ENCODE measurements at regions not wholly inside any gene's neighbourhood (a gene's known extent, or its start where the extent isn't known, plus 50 kb on each side); places are given as distances from the start of the nearest gene placed in this dataset.
"Not testable (repeated sequence)": the region's sequence is repeated elsewhere in the genome, so short reads cannot be mapped to it uniquely, and the experiment has no call there.

- no peak for DNase-seq (ENCODE audit: low read depth in 2 of 2)
Measured at GRCh38 chr16:86256995-86257394, 253.3 kb upstream of the FOXF1 start.

GRCh38 chr16:86257546-86257945 is 252.8 kb upstream of the FOXF1 start:
- DNase-seq (ENCODE audit: low read depth in 2 of 2): no peak

DNA sequence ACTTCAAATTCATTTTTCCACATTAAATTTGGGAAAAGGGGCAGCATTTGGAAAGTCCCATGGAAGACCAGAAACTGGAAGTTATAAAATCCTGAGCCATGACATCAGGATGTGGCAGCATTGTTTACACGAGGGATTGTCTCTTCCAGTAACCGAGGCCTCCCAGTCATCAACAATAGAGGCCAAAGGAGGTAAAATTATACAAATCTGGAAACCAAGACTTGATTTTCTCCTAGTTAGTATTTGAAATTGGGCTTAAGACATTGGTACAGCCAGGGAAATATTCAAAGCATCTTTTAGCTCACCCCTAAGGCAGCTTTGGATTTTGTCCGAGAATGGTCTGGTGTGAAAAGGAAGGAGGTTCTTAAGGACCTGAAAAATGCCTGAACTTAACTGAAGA is 251.6 kb upstream of the FOXF1 start:
- DNase-seq (ENCODE audit: low read depth in 2 of 2): no peak

DNA sequence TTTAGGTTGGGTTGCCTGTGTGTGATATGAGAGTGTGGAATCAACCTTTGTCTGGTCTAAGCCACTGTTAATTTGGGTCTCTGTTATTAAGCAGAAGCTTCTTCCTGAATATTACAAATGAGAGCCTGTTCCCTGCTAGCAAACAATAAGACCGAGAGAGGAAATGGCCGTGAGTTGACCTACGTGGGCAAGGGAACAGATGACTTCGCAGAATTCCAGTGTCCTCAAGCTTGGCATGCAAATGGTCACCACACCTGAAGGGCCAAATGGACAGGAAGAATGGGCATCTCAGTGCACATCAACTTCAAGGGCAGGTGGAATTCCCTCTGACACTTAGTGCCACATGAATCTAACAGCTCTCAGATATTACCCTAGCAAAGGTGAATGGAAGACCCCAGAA is 250.8 kb upstream of the FOXF1 start:
- DNase-seq (ENCODE audit: low read depth in 2 of 2): no peak

GRCh38 chr16:86261379-86261778 is 248.9 kb upstream of the FOXF1 start:
- DNase-seq (ENCODE audit: low read depth in 2 of 2): no peak

GRCh38 chr16:86267657-86268056 is 242.7 kb upstream of the FOXF1 start:
- not testable (repeated sequence) for DNase-seq (ENCODE audit: low read depth in 2 of 2)

DNA sequence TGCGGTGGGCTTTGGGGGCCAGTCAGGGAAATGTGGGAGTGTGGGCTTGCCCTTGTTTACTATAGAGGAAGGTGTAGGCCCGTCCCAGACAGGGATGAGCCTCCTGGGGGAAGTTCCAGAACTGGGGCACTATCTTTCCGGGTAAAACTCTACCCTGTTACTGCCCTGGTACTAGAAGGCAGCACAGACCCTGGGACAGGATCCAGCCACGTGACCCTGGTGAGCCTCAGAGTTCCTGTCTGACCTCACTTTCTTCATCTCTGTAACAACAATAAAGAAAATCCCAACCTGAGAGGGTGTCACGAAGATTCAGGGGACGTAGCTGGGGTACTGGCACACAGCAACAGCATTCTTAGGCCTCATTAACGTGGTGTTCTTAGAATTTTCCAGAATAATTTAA is 239.6 kb upstream of the FOXF1 start:
- DNase-seq (ENCODE audit: low read depth in 2 of 2): no peak

DNA sequence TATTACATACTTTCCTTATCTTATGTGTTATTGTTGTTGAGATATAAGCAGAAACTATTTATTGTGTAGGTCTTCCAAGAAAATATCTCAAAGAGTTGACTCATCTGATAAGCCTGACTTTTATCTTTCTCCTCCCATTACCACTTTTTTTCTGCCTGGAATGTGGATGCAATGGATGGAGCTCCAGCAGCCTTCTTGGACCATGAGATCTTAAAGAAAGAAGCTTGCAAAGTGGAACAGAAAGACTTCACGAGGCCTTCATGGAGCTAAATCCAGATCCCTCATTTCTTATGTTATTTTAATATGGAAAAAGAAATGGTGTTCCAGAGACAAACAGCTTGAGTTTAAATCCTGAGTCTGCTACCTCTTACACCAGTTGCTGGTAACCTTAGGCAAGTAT is 237.6 kb upstream of the FOXF1 start:
- no peak for DNase-seq (ENCODE audit: low read depth in 2 of 2)

DNA sequence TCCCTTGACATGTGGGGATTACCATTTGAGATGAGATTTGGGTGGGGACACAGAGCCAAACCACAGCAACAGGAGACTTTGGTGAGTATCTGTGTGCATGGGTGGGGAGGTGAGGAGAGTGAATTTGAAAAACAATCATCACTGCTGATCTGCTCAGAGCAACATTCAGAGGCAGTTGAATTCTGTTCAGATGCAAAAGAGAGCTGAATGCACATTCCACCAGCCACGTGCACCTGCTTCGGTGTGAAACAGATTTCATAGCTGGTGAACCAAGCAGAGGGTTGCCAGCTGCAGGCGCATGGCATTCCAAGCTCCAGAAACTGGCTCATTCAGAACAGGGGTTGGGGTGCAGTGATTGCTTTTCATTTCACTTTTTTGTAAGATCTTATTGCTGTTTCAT is 233.1 kb upstream of the FOXF1 start:
- DNase-seq (ENCODE audit: low read depth in 2 of 2): no peak

GRCh38 chr16:86277859-86278258 is 232.5 kb upstream of the FOXF1 start:
- DNase-seq (ENCODE audit: low read depth in 2 of 2): not testable (repeated sequence)

GRCh38 chr16:86281421-86281820 is 228.9 kb upstream of the FOXF1 start:
- DNase-seq (ENCODE audit: low read depth in 2 of 2): no peak

GRCh38 chr16:86283944-86284343 is 226.4 kb upstream of the FOXF1 start:
- no peak for DNase-seq (ENCODE audit: low read depth in 2 of 2)

- DNase-seq (ENCODE audit: low read depth in 2 of 2): no peak
Measured at GRCh38 chr16:86285421-86285820, 224.9 kb upstream of the FOXF1 start.

GRCh38 chr16:86285938-86286921 is 224.1 kb upstream of the FOXF1 start:
- DNase-seq (ENCODE audit: low read depth in 2 of 2): no peak

- DNase-seq (ENCODE audit: low read depth in 2 of 2): no peak
Measured at GRCh38 chr16:86286991-86287663, 223.2 kb upstream of the FOXF1 start.

GRCh38 chr16:86287664-86288201 is 222.6 kb upstream of the FOXF1 start:
- no peak for DNase-seq (ENCODE audit: low read depth in 2 of 2)

- DNase-seq (ENCODE audit: low read depth in 2 of 2): no peak
Measured at GRCh38 chr16:86288716-86289294, 221.5 kb upstream of the FOXF1 start.

DNA sequence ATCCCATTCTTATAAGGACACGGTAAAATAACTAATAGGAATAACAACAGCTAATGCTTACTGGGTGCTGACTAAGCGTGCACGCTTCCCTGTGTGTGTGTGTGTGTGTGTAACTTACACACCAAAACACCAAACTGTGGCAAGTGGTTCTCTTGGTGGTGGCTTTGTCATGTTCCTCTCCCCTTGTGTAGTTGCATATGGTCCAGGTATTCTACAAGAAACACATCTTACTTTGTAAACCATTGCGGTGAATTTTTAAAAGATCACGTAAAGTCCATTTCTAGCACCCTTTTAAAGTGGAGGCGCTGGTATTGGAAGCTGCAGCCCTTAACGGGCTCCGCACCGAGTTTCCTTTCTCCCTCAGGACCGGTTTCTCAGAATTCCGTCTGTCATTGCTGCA is 221.0 kb upstream of the FOXF1 start:
- DNase-seq (ENCODE audit: low read depth in 2 of 2): no peak

- no peak for DNase-seq (ENCODE audit: low read depth in 2 of 2)
Measured at GRCh38 chr16:86289907-86290306, 220.4 kb upstream of the FOXF1 start.

GRCh38 chr16:86291491-86291890 is 218.8 kb upstream of the FOXF1 start:
- DNase-seq (ENCODE audit: low read depth in 2 of 2): no peak

- no peak for DNase-seq (ENCODE audit: low read depth in 2 of 2)
Measured at GRCh38 chr16:86292171-86292775, 218.1 kb upstream of the FOXF1 start.

GRCh38 chr16:86292942-86293341 is 217.4 kb upstream of the FOXF1 start:
- no peak for DNase-seq (ENCODE audit: low read depth in 2 of 2)

Data from fibroblast of skin of left quadriceps (primary cell).